A673 (cell line): ENCODE measurements at regions not wholly inside any gene's neighbourhood (a gene's known extent, or its start where the extent isn't known, plus 50 kb on each side); places are given as distances from the start of the nearest gene placed in this dataset.

ENCODE experiments used
- EZH2 ChIP-seq: fragments of 200-600 bp; sonication (generic); IDR thresholded peaks from 2 replicates; pipeline ENCODE4 v1.6.1; 2017; ENCODE audit warnings: borderline replicate concordance, low read depth, mild to moderate bottlenecking, mixed read lengths, antibody characterized with exemption, low read length; ENCODE audit not compliant: poor library complexity, severe bottlenecking
- TF ChIP-seq, protein P1 (sequence below): fragments of 300-800, 200-600 bp; sonication (generic); conservative IDR thresholded peaks from 2 replicates; pipeline ENCODE4 v1.5.1; 2017; ENCODE audit warnings: low read depth, mild to moderate bottlenecking, antibody characterized with exemption, low read length, moderate library complexity, mixed read lengths

DNA sequence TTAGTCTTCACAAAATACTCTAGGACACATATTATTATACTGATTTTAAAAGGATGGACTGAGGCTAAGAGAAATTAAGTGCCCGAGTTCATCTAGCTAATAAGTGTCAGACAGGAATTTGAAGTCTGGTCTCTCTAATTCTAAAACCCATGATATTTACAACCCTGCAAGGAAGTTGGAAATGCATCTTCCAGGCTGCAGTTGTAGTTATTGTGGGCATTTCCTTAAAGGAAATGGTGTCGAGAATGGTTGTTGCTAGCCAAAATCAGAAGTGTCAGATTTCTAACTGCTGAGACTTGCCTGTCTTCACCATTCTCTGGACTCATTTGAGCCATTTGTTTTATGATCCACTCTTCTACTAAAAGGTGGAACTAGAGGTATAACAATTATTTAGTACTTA is 82.5 kb downstream of the FAT4 start:
- TF ChIP-seq EZH2, result no peak
- TF ChIP-seq, protein P1, sequence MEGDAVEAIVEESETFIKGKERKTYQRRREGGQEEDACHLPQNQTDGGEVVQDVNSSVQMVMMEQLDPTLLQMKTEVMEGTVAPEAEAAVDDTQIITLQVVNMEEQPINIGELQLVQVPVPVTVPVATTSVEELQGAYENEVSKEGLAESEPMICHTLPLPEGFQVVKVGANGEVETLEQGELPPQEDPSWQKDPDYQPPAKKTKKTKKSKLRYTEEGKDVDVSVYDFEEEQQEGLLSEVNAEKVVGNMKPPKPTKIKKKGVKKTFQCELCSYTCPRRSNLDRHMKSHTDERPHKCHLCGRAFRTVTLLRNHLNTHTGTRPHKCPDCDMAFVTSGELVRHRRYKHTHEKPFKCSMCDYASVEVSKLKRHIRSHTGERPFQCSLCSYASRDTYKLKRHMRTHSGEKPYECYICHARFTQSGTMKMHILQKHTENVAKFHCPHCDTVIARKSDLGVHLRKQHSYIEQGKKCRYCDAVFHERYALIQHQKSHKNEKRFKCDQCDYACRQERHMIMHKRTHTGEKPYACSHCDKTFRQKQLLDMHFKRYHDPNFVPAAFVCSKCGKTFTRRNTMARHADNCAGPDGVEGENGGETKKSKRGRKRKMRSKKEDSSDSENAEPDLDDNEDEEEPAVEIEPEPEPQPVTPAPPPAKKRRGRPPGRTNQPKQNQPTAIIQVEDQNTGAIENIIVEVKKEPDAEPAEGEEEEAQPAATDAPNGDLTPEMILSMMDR, result no peak
